Activated CD4-positive, alpha-beta T cell treated with anti-CD3 and anti-CD28 coated beads, Interleukin-2, amount 50 U/mL, for 48 hours (primary cell): ENCODE measurements at regions not wholly inside any gene's neighbourhood (a gene's known extent, or its start where the extent isn't known, plus 50 kb on each side); places are given as distances from the start of the nearest gene placed in this dataset.
"Not testable (repeated sequence)": the region's sequence is repeated elsewhere in the genome, so short reads cannot be mapped to it uniquely, and the experiment has no call there.

ENCODE experiments used
- DNase-seq, 2 experiments: peaks; one replicate each; pipeline ENCODE4 v3.0.0-alpha.2; 2020

- DNase-seq, result not testable (repeated sequence)
Measured at GRCh38 chr15:89031637-89032285, 56.5 kb upstream of the ABHD2 start.

GRCh38 chr15:89034305-89034704 is 54.0 kb upstream of the ABHD2 start:
- no peak for DNase-seq

GRCh38 chr15:89035150-89035549 is 53.1 kb upstream of the ABHD2 start:
- DNase-seq, result no peak

- DNase-seq, result no peak
Measured at GRCh38 chr15:89035658-89036057, 52.6 kb upstream of the ABHD2 start.

GRCh38 chr15:89038146-89038545 is 50.1 kb upstream of the ABHD2 start:
- no peak for DNase-seq
